ENCODE measurements at regions not wholly inside any gene's neighbourhood (a gene's known extent, or its start where the extent isn't known, plus 50 kb on each side); places are given as distances from the start of the nearest gene placed in this dataset.

- Histone ChIP-seq H4K20me1 (ENCODE audit: control insufficient read depth, insufficient read depth, low read length, poor library complexity, severe bottlenecking) (no peaks in the 10 kb centered on the region), H2AFZ (ENCODE audit: insufficient read depth, low read depth, low read length, poor library complexity, severe bottlenecking) (no peak overlapping the region), H3K9me3 (ENCODE audit: control extremely low read depth in 1 of 3, control insufficient read depth in 2 of 3, insufficient read depth in 1 of 3, low read length in 2 of 3) (peaks cover 0 to 3% (median 0%) of the 10 kb centered on the region in 3 donors), H3K4me2 (replicated peaks; ENCODE audit: low read depth, low read length, poor library complexity, severe bottlenecking) (no peak overlapping the region), H3K79me2 (ENCODE audit: control insufficient read depth, insufficient read depth, low read length) (no peaks in the 10 kb centered on the region), H3K9ac (ENCODE audit: low read length) (no peak overlapping the region), H3K27ac (ENCODE audit: low read length in 2 of 2) (no peak overlapping the region), H3K27me3 (replicated peaks in 1 of 4; ENCODE audit: control extremely low read depth in 1 of 4, control insufficient read depth in 3 of 4, insufficient read depth in 4 of 4, low read length in 3 of 4) (no peaks in the 10 kb centered on the region), H3K36me3 (replicated peaks in 1 of 2; ENCODE audit: control extremely low read depth in 1 of 2, control insufficient read depth in 1 of 2, extremely low read depth in 1 of 2, insufficient read depth in 2 of 2, low read length in 1 of 2) (no peaks in the 10 kb centered on the region), H3K4me1 (ENCODE audit: control insufficient read depth in 2 of 2, insufficient read depth in 2 of 2, low read length in 2 of 2) (no peaks in the 10 kb centered on the region), H3K4me3 (ENCODE audit: control extremely low read depth in 1 of 5, extremely low read depth in 1 of 5, insufficient read depth in 1 of 5, low read depth in 2 of 5, low read length in 4 of 5) (no peak overlapping the region)
- ChIA-PET CTCF (no interaction called here), POLR2A (no interaction called here)
- WGBS (ENCODE audit: insufficient coverage): 80% methylated on average over 1 of the region's 2 CpGs
- DNase-seq: no peak
- Mint-ChIP-seq H3K4me1 (no peaks in the 10 kb centered on the region), H3K4me3 (no peak overlapping the region), H3K9me3 (ENCODE audit: insufficient read depth) (no peaks in the 10 kb centered on the region), H3K27me3 (no peaks in the 10 kb centered on the region), H3K27ac (no peak overlapping the region)
- intact Hi-C loops (cut with micrococcal nuclease): no loop called here
- no peak for ATAC-seq (ENCODE audit: low read depth)
- TF ChIP-seq EZH2 (IDR thresholded peaks at IDR 0.05; ENCODE audit: borderline replicate concordance, insufficient read depth, low read depth, low read length, poor library complexity, severe bottlenecking) (no peak), CTCF (IDR thresholded peaks at IDR 0.05) (no peak)
These were observed 98.6 kb upstream of the MPPED2 start for GRCh38 chr11:30684772-30685171.

- no peak overlapping the region for H3K4me2 ChIP-seq (replicated peaks; ENCODE audit: low read depth, low read length, poor library complexity, severe bottlenecking)
- Mint-ChIP-seq H3K27ac (no peak overlapping the region), H3K27me3 (no peaks in the 10 kb centered on the region), H3K9me3 (ENCODE audit: insufficient read depth) (no peaks in the 10 kb centered on the region), H3K4me3 (no peak overlapping the region), H3K4me1 (no peaks in the 10 kb centered on the region)
- H2AFZ ChIP-seq (ENCODE audit: insufficient read depth, low read depth, low read length, poor library complexity, severe bottlenecking): no peak overlapping the region
- H3K36me3 ChIP-seq (replicated peaks in 1 of 2; ENCODE audit: control extremely low read depth in 1 of 2, control insufficient read depth in 1 of 2, extremely low read depth in 1 of 2, insufficient read depth in 2 of 2, low read length in 1 of 2): no peaks in the 10 kb centered on the region
- ChIA-PET CTCF (no interaction called here), POLR2A (no interaction called here)
- intact Hi-C loops (cut with micrococcal nuclease): no loop called here
- H3K4me3 ChIP-seq (ENCODE audit: control extremely low read depth in 1 of 5, extremely low read depth in 1 of 5, insufficient read depth in 1 of 5, low read depth in 2 of 5, low read length in 4 of 5): no peak overlapping the region
- no peaks in the 10 kb centered on the region for H3K79me2 ChIP-seq (ENCODE audit: control insufficient read depth, insufficient read depth, low read length)
- H3K27ac ChIP-seq (ENCODE audit: low read length in 2 of 2): no peak overlapping the region
- no peak for DNase-seq
- peaks cover 0 to 3% (median 0%) of the 10 kb centered on the region in 3 donors for H3K9me3 ChIP-seq (ENCODE audit: control extremely low read depth in 1 of 3, control insufficient read depth in 2 of 3, insufficient read depth in 1 of 3, low read length in 2 of 3)
- no peak overlapping the region for H3K9ac ChIP-seq (ENCODE audit: low read length)
- H4K20me1 ChIP-seq (ENCODE audit: control insufficient read depth, insufficient read depth, low read length, poor library complexity, severe bottlenecking): no peaks in the 10 kb centered on the region
- no peaks in the 10 kb centered on the region for H3K4me1 ChIP-seq (ENCODE audit: control insufficient read depth in 2 of 2, insufficient read depth in 2 of 2, low read length in 2 of 2)
- 75% methylated on average over 1 of the region's 1 CpG for WGBS (ENCODE audit: insufficient coverage)
- no peaks in the 10 kb centered on the region for H3K27me3 ChIP-seq (replicated peaks in 1 of 4; ENCODE audit: control extremely low read depth in 1 of 4, control insufficient read depth in 3 of 4, insufficient read depth in 4 of 4, low read length in 3 of 4)
- TF ChIP-seq EZH2 (IDR thresholded peaks at IDR 0.05; ENCODE audit: borderline replicate concordance, insufficient read depth, low read depth, low read length, poor library complexity, severe bottlenecking) (no peak), CTCF (IDR thresholded peaks at IDR 0.05) (no peak)
- ATAC-seq (ENCODE audit: low read depth): no peak
These were observed 97.0 kb upstream of the MPPED2 start for GRCh38 chr11:30683176-30683575.
